Fibroblast of pulmonary artery (primary cell): ENCODE measurements at regions not wholly inside any gene's neighbourhood (a gene's known extent, or its start where the extent isn't known, plus 50 kb on each side); places are given as distances from the start of the nearest gene placed in this dataset.
"Not testable (repeated sequence)": the region's sequence is repeated elsewhere in the genome, so short reads cannot be mapped to it uniquely, and the experiment has no call there.

Experiments
- DNase-seq: peaks from one replicate; pipeline ENCODE4 v3.0.0-alpha.2; 2010; ENCODE audit warnings: low read depth
- H3K4me3 ChIP-seq: replicated peaks from 2 replicates; pipeline ENCODE4 v1.5.1; 2011; ENCODE audit warnings: low read depth, mild to moderate bottlenecking, control low read depth, low read length, moderate library complexity
- CTCF ChIP-seq: IDR thresholded peaks from 2 replicates; pipeline ENCODE4 v1.5.1; 2011; ENCODE audit warnings: mild to moderate bottlenecking, control low read depth, low read length, inconsistent platforms; ENCODE audit errors: missing control alignments

GRCh38 chr3:80914854-80915253, 846.6 kb downstream of the GBE1 start:
- DNase-seq, result no peak
- no peak overlapping the region for H3K4me3 ChIP-seq
- TF ChIP-seq CTCF, result no peak

- no peak for DNase-seq
- no peak for TF ChIP-seq CTCF
- H3K4me3 ChIP-seq, result no peak overlapping the region
These were observed 863.2 kb downstream of the GBE1 start for GRCh38 chr3:80898211-80898610.

DNA sequence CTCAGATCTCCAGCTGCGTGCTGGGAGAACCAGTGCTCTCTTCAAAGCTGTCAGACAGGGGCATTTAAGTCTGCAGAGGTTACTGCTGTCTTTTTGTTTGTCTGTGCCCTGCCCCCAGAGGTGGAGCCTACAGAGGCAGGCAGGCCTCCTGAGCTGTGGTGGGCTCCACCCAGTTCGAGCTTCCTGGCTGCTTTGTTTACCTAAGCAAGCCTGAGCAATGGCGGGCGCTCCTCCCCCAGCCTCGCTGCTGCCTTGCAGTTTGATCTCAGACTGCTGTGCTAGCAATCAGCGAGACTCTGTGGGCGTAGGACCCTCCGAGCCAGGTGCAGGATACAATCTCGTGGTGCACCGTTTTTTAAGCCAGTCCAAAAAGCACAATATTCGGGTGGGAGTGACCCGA, 864.4 kb downstream of the GBE1 start:
- not testable (repeated sequence) for DNase-seq

GRCh38 chr3:80890571-80890970, 870.9 kb downstream of the GBE1 start:
- TF ChIP-seq CTCF, result no peak
- DNase-seq, result no peak
- no peak overlapping the region for H3K4me3 ChIP-seq

More for the DNA sequence above, 864.4 kb downstream of the GBE1 start:
- not testable (repeated sequence) for H3K4me3 ChIP-seq

DNA sequence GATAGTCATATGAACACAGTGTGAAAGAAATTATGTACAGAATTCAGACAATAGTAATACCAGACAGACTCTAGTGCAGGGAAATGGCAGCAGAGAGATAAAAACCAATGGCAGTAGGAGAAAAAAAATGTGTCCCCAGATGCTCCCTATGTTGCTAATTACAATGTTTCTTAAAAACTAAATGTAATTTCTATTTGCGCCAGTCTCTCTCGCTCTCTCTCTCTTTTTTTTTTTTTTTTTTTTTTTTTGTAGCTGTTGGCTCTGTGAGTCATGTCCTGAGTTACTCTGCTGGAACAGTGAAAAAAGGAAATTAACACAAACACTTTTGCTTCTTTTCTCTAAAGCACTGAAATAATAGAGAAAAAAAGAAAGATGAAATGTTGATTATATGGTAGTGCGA, 871.9 kb downstream of the GBE1 start:
- no peak for DNase-seq
- TF ChIP-seq CTCF, result no peak
- H3K4me3 ChIP-seq, result no peak overlapping the region

DNA sequence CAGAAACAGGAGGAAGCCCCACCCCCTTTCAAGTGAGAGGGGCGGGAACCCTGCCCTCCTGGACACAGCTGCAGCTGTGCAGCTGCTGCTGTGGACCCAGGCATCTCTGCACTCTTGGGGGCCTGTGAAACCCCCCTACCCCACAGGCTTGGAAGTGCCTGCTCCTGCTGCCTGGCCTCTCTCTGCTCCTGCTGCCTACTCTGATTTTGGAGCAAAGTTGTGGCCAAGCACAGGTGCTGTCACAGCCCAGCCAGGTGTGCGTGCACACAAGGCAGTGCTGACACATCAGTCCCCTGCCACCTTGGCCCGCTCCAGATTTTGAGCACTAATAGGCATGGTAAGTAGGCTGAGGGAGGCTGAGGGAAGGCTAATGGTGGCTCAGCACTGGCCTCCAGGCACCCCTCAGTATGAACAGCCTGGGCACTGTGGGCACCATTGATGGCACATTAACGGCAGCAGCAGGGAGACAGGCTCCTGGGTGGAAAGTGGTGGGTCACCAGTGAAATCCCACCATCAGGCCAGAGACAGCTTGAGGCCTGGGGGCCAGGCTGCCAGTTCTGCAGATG, 890.9 kb downstream of the GBE1 start:
- DNase-seq, result no peak
- no peak for TF ChIP-seq CTCF
- no peak overlapping the region for H3K4me3 ChIP-seq

- H3K4me3 ChIP-seq, result no peak overlapping the region
- TF ChIP-seq CTCF, result no peak
- no peak for DNase-seq
These were observed 906.0 kb downstream of the GBE1 start for GRCh38 chr3:80855482-80855881.
